ENCODE measurements at regions not wholly inside any gene's neighbourhood (a gene's known extent, or its start where the extent isn't known, plus 50 kb on each side); places are given as distances from the start of the nearest gene placed in this dataset.

GRCh38 chr7:156101355-156101754, 289.1 kb upstream of the SHH start:
- TF ChIP-seq CTCF (IDR thresholded peaks at IDR 0.05), result no peak
- no peak for TF ChIP-seq POLR2A (IDR thresholded peaks at IDR 0.05)
